GM10266 (cell line): ENCODE measurements at regions not wholly inside any gene's neighbourhood (a gene's known extent, or its start where the extent isn't known, plus 50 kb on each side); places are given as distances from the start of the nearest gene placed in this dataset.
"Not testable (repeated sequence)": the region's sequence is repeated elsewhere in the genome, so short reads cannot be mapped to it uniquely, and the experiment has no call there.

ENCODE experiments used
- DNase-seq: peaks from one replicate; pipeline ENCODE4 v3.0.0; 2012; ENCODE audit errors: extremely low spot score
- TF ChIP-seq, protein P1 (sequence below): IDR thresholded peaks from 2 replicates; pipeline ENCODE4 v1.5.1; 2012; ENCODE audit warnings: mild to moderate bottlenecking, low read depth; ENCODE audit not compliant: control insufficient read depth, insufficient read depth; ENCODE audit errors: missing control alignments

DNA sequence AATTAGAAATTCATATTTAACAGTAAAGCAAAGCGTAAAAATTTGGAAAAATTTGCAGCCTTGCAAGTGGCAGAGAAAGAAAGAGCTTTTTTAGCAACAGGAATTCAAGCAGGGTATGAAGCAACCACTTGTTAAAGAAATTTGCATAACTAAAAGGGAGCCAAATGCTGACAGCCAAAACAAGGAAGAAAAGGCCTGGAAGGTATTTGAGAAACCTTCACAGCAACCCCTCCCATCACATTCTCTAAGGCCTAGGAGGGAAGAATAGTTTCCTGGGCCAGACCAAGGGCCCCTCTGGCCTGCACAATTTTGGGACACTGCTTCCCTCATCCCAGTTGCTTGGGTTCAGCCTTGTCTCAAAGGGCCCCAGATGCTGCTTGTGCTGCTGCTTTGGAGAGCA is 672.4 kb upstream of the TMPRSS15 start:
- no peak for DNase-seq
- TF ChIP-seq, protein P1, sequence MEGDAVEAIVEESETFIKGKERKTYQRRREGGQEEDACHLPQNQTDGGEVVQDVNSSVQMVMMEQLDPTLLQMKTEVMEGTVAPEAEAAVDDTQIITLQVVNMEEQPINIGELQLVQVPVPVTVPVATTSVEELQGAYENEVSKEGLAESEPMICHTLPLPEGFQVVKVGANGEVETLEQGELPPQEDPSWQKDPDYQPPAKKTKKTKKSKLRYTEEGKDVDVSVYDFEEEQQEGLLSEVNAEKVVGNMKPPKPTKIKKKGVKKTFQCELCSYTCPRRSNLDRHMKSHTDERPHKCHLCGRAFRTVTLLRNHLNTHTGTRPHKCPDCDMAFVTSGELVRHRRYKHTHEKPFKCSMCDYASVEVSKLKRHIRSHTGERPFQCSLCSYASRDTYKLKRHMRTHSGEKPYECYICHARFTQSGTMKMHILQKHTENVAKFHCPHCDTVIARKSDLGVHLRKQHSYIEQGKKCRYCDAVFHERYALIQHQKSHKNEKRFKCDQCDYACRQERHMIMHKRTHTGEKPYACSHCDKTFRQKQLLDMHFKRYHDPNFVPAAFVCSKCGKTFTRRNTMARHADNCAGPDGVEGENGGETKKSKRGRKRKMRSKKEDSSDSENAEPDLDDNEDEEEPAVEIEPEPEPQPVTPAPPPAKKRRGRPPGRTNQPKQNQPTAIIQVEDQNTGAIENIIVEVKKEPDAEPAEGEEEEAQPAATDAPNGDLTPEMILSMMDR: no peak

- DNase-seq: no peak
- TF ChIP-seq, protein P1: no peak
Observed at GRCh38 chr21:19109694-19110093, 706.1 kb upstream of the TMPRSS15 start.

GRCh38 chr21:19119259-19119658 is 715.7 kb upstream of the TMPRSS15 start:
- DNase-seq: not testable (repeated sequence)

GRCh38 chr21:19120591-19120990 is 717.0 kb upstream of the TMPRSS15 start:
- no peak for DNase-seq
- TF ChIP-seq, protein P1: no peak

GRCh38 chr21:19122356-19122755 is 718.8 kb upstream of the TMPRSS15 start:
- no peak for DNase-seq
- TF ChIP-seq, protein P1: no peak

DNA sequence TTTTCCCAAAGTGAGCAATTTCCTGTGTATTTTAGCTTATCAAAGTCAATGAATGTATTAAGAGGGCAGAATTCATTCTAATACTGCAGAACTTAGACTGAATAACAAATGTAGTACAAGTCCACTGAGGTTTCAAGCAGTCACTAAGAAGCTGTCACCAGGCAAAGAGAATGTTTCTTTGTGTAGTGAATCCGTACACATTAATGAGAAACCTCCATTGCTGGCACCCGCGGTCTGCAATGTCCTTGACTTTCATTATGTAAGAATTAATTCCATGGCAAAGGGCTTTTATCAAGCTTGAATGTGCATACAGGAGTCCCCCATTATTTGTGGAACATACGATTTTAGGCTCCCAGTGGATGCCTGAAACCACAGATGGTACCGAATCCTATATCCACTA is 719.5 kb upstream of the TMPRSS15 start:
- no peak for DNase-seq
- TF ChIP-seq, protein P1: no peak

GRCh38 chr21:19123525-19123924 is 719.9 kb upstream of the TMPRSS15 start:
- DNase-seq: no peak
- TF ChIP-seq, protein P1: no peak

DNA sequence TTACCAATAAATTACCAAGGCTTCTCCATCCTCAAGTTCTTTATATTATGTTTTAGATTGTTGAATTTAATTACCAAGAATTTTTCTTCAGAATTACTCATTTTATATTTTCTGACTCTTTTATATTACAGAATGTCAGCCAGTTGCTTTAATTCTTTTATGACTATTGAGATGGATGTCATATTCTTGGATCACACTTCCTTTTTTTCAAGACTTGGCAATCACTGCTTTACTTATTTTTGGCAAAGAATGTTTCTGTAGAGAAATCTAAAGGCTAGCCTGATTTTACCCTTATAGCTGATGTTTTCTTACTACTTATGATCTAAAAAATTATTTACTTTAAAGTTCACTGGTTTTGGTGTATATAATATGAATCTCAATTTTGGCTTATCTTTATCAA is 721.1 kb upstream of the TMPRSS15 start:
- DNase-seq: no peak
- TF ChIP-seq, protein P1: no peak
